VCaP (cell line): ENCODE measurements at regions not wholly inside any gene's neighbourhood (a gene's known extent, or its start where the extent isn't known, plus 50 kb on each side); places are given as distances from the start of the nearest gene placed in this dataset.
A peak's percentile ranks its signal among the peaks of the same experiment; 100 is the strongest.
"Not testable (repeated sequence)": the region's sequence is repeated elsewhere in the genome, so short reads cannot be mapped to it uniquely, and the experiment has no call there.

Experiments used
- H3K27ac ChIP-seq: fragments of 450-650 bp; 2 replicates; pipeline ENCODE4 v1.5.1; 2017
- CTCF ChIP-seq: fragments of 450-650 bp; conservative IDR thresholded peaks from 2 replicates; pipeline ENCODE4 v1.5.1; 2017; ENCODE audit warnings: mild to moderate bottlenecking, moderate library complexity

GRCh38 chr5:71924980-71925379 lies 182.3 kb upstream of the MAP1B start:
- TF ChIP-seq CTCF, result no peak
- peak overlapping the region; percentile 87 for H3K27ac ChIP-seq

GRCh38 chr5:71925608-71926091 lies 181.6 kb upstream of the MAP1B start:
- TF ChIP-seq CTCF, result no peak
- H3K27ac ChIP-seq, result peak overlapping the region; percentile 87

- no peak overlapping the region for H3K27ac ChIP-seq
- TF ChIP-seq CTCF, result no peak
Observed at GRCh38 chr5:71929003-71929402, 178.3 kb upstream of the MAP1B start.

- H3K27ac ChIP-seq, result not testable (repeated sequence)
Observed at GRCh38 chr5:71930554-71930953, 176.7 kb upstream of the MAP1B start.

- TF ChIP-seq CTCF, result no peak
- H3K27ac ChIP-seq, result no peak overlapping the region
Observed at GRCh38 chr5:71932131-71932654, 175.1 kb upstream of the MAP1B start.

GRCh38 chr5:71932655-71933338 lies 174.5 kb upstream of the MAP1B start:
- TF ChIP-seq CTCF, result no peak
- no peak overlapping the region for H3K27ac ChIP-seq

GRCh38 chr5:71934322-71934721 lies 173.0 kb upstream of the MAP1B start:
- H3K27ac ChIP-seq, result no peak overlapping the region
- no peak for TF ChIP-seq CTCF
